HEK293T (cell line): ENCODE measurements at regions not wholly inside any gene's neighbourhood (a gene's known extent, or its start where the extent isn't known, plus 50 kb on each side); places are given as distances from the start of the nearest gene placed in this dataset.

ENCODE experiments used
- ARNT ChIP-seq: fragments of 450-650 bp; IDR thresholded peaks from 2 replicates; pipeline ENCODE4 v1.6.1; 2017; ENCODE audit warnings: mild to moderate bottlenecking
- BHLHE40 ChIP-seq: fragments of 450-650 bp; IDR thresholded peaks from 2 replicates; pipeline ENCODE4 v1.6.1; 2016; ENCODE audit warnings: mild to moderate bottlenecking, moderate library complexity, borderline replicate concordance
- ELF4 ChIP-seq: fragments of 450-650 bp; IDR thresholded peaks from 2 replicates; pipeline ENCODE4 v1.6.1; 2017; ENCODE audit warnings: antibody characterized with exemption
- FOXK2 ChIP-seq: fragments of 450-650 bp; IDR thresholded peaks from 2 replicates; pipeline ENCODE4 v1.6.1; 2016; ENCODE audit warnings: mild to moderate bottlenecking
- FOXM1 ChIP-seq: fragments of 450-650 bp; IDR thresholded peaks from 2 replicates; pipeline ENCODE4 v1.6.1; 2017; ENCODE audit warnings: mild to moderate bottlenecking, borderline replicate concordance
- HDGF ChIP-seq: fragments of 450-650 bp; IDR thresholded peaks from 2 replicates; pipeline ENCODE4 v1.6.1; 2017; ENCODE audit warnings: antibody characterized with exemption, borderline replicate concordance
- L3MBTL2 ChIP-seq: fragments of 450-650 bp; conservative IDR thresholded peaks from 2 replicates; pipeline ENCODE4 v1.6.1; 2016; ENCODE audit warnings: mild to moderate bottlenecking
- LEF1 ChIP-seq: fragments of 450-650 bp; IDR thresholded peaks from 2 replicates; pipeline ENCODE4 v1.6.1; 2017; ENCODE audit warnings: mild to moderate bottlenecking, borderline replicate concordance
- SP1 ChIP-seq: fragments of 450-650 bp; IDR thresholded peaks from 2 replicates; pipeline ENCODE4 v1.6.1; 2017
- SUZ12 ChIP-seq: fragments of 450-650 bp; IDR thresholded peaks from 2 replicates; pipeline ENCODE4 v1.6.1; 2016; ENCODE audit warnings: mild to moderate bottlenecking
- TARDBP ChIP-seq: fragments of 450-650 bp; IDR thresholded peaks from 2 replicates; pipeline ENCODE4 v1.6.1; 2016
- ZNF384 ChIP-seq: fragments of 450-650 bp; IDR thresholded peaks from 2 replicates; pipeline ENCODE4 v1.6.1; 2016
- TF ChIP-seq, protein P1 (sequence below): fragments of 450-650 bp; IDR thresholded peaks from 2 replicates; pipeline ENCODE4 v1.6.1; 2016

DNA sequence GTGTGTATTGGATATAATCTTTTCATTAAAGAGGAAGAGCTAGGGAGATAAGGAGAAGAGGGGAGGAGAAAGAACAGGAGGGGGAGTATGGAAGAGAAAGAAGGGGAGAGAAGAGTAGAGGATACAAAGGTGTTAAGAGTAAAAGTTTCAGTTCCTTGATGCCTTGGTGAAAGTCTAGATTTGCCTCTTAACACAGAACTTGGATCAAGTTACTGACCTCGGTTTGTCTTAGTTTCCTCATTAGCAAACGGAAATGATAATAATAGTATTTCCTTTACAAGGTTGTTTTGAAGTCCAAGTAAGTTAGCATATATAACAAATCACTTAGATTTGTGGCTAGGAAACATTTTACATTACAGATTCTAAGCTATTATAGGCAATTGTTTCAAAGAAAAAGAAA lies 287.1 kb downstream of the PPARGC1A start:
- TF ChIP-seq L3MBTL2 = no peak
- TF ChIP-seq, protein P1, sequence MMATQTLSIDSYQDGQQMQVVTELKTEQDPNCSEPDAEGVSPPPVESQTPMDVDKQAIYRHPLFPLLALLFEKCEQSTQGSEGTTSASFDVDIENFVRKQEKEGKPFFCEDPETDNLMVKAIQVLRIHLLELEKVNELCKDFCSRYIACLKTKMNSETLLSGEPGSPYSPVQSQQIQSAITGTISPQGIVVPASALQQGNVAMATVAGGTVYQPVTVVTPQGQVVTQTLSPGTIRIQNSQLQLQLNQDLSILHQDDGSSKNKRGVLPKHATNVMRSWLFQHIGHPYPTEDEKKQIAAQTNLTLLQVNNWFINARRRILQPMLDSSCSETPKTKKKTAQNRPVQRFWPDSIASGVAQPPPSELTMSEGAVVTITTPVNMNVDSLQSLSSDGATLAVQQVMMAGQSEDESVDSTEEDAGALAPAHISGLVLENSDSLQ = no peak
- TF ChIP-seq FOXK2 = no peak
- TF ChIP-seq SP1 = no peak
- TF ChIP-seq ELF4 = no peak
- TF ChIP-seq TARDBP = no peak
- no peak for TF ChIP-seq SUZ12
- no peak for TF ChIP-seq ARNT
- TF ChIP-seq ZNF384 = no peak
- no peak for TF ChIP-seq FOXM1
- TF ChIP-seq BHLHE40 = no peak
- TF ChIP-seq LEF1 = no peak
- no peak for TF ChIP-seq HDGF
